HG02885 (cell line): ENCODE measurements at regions not wholly inside any gene's neighbourhood (a gene's known extent, or its start where the extent isn't known, plus 50 kb on each side); places are given as distances from the start of the nearest gene placed in this dataset.

Source experiments
- ATAC-seq: cut with Tn5 transposase; IDR thresholded peaks from one replicate; pipeline ENCODE4 v1.9.1; 2021; ENCODE audit warnings: mild to moderate bottlenecking; ENCODE audit not compliant: unreplicated experiment, poor library complexity

DNA sequence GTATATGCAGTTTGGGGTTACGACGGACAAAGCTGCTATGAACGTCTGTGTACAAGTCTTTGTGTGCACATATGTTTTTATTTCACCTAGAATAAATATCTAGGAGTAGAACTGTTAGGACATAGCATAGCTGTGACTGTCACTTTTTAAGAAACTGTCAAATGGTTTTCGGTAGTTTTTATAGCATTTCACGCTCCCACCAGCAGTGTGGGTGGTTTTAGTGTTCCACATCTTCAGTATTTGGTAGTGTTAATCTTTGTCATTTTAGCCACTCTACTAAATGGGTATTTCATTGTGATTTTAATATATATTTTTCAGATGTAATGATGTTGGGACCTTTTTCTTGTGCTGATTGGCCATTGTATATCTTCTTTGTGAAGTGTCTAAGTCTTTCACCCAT is 109.1 kb upstream of the BCAT1 start:
- ATAC-seq = peak; percentile 18

- no peak for ATAC-seq
Observed at GRCh38 chr12:25056486-25057130, 107.7 kb upstream of the BCAT1 start.

DNA sequence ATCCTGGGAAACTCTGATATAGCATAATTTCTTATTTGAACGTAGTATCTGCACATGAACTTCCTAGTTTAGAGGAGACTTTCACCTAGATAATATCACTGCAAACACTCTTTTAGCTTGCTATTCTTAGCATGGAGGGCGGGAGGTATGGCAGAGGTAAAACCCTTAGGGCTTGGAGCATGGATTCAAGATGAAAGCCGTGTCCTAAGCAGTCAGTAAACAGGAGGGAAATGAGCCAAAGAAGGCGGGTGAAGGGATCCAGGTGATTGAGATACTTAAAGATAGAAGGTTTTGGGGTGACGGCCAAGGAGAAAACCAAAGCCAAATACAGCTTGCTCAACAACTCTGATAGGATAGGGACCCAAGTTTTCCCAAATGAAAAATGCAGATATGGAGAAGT is 107.1 kb upstream of the BCAT1 start:
- no peak for ATAC-seq

DNA sequence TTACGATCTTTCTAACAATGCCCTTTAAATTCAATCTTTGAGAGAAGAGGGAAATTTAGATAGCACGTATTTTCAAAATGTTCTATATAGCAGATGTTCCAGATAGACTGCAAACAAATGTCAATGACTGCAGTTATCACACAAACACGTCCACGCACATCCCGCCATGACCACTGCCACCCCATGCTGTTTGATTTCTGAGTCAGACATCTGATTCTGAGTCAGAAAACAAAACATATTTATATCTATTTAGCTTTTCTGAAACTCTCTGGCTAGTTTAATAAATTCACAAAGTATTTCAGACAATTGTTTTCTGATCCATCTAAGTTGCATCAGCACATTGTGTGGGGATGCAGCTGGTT is 105.9 kb upstream of the BCAT1 start:
- no peak for ATAC-seq

DNA sequence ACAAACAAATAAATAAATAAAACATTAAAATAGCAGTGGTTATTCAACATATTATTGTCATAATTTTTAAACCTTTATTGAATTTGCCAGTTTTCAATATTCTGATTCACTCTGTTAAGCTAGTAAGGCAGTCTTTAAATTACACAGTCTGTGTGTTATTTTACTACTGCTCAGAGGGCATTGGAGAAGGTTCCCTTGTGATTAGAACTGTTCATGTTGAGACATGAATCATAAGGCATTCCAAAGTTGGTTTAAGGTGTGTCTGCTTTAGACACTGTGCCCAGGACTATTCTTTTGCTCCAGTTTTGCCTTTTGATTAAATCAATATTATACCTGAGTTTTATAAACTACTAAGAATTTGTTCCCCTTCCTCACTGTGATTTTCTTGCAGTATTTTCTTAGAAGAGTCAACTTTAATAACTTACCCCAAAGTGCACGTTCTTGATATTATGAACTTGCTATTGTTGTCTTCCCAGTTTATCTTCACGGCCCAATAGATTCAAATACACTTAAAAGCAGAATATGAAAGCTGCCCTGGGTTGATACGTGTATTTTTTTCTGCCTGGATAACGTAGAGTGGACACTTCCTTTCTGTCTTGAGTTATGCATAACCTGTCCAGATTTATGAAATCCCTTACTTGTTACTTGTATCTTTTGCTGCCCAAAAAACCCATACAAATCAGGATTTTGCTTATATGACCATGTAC is 105.3 kb upstream of the BCAT1 start:
- no peak for ATAC-seq

GRCh38 chr12:25052914-25053211 is 104.0 kb upstream of the BCAT1 start:
- no peak for ATAC-seq

- ATAC-seq = peak; percentile 76
Observed at GRCh38 chr12:25052196-25052913, 103.5 kb upstream of the BCAT1 start.

GRCh38 chr12:25051656-25052195 is 102.8 kb upstream of the BCAT1 start:
- ATAC-seq = peak; percentile 52

GRCh38 chr12:25051171-25051570 is 102.3 kb upstream of the BCAT1 start:
- ATAC-seq = no peak

- no peak for ATAC-seq
Observed at GRCh38 chr12:25045869-25046268, 97.0 kb upstream of the BCAT1 start.

DNA sequence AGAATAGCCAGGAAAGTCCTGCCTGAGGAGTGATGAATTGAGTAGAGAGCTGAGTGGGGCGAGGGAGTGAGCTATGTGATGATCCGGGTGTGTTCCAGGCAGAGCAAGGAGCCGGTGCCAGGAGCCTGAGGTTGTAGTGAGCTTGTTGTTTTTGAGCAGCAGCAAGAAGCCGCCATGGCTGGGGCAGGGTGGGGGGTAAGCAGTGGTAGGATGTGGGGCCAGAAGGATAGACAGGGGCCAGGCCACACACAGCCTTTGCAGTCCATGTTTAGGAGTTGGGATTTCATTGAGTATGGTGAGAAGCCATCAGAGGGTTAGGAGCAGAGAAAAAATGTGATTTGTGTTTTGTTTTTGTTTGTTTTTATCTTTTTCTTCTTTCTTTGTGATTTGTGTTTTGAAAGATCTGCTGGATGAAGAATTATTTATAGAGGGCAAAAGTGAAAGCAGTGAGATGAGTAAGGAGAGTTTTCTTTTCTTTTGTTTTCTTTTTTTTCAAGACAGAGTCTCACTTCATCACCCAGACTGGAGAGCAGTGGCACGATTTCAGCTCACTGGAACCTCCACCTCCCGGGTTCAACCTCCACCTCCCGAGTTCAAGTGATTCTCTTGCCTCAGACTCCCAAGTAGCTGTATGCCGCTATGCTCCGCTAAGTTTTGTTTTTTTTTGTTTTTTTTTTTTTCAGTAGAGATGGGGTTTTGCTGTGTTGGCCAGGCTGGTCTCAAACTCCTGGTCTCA is 92.3 kb upstream of the BCAT1 start:
- peak; percentile 93 for ATAC-seq

DNA sequence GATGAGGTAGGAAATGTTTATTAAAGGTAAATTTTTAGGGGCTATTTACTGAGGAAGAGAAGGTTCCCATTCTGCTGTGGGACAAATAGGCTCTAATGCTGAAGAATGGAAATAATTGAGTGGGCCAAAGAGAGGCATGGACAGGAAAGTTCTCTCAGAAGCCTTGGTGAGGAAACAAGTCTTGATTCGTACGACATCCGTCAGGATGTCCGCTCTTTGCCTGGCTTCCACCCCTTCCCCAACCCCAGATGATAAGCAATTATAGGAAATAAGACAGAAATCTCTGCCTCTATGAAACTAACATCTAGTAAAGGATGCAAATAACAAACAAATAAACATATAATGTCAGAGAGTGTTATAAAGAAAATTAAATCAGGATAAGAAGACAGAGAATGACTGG is 91.7 kb upstream of the BCAT1 start:
- no peak for ATAC-seq

GRCh38 chr12:25034676-25035075 is 85.8 kb upstream of the BCAT1 start:
- ATAC-seq = no peak

DNA sequence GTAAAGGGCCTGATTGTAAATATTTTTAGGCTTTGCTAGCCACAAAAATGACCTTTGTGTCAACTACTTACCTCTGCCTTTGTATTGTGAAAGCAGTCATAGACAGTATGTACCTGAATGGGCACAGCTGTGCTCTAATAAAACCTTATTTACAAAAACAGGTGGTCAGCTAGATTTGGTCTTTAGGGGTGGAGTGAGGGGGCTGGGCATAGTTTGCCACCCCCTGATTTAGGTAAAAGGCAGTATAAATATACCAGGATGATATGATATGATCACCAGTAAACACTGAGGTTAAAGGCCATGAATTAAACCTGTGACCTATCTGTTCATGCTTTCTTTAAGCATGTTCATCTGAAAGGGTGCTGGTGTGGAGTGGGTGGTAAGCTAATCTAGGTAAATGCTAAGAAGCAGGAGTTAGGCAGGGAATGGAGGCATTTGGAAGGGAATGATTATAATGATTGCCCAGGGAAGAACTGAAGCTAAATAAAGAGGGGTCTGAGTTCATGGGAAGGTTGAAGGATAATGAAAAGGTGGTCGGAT is 77.1 kb upstream of the BCAT1 start:
- no peak for ATAC-seq

GRCh38 chr12:25025260-25025659 is 76.4 kb upstream of the BCAT1 start:
- ATAC-seq = no peak

DNA sequence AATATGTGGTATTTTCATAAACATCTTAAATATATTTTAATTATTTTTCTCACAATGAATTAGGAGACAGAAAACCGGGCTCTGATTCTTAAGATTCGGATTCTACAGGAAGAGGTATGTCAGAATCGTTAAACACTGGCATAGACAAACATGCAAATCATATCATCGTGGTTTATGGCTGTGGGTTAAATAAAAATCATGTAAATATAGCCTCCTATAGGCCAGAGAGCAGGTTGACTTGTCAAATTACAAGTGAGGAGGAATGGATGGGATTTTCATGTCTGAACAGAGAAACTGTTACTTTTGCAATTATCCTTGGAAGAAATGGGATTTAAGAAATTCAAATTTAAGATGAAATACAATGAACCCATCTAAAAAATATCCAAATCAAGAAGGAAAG is 74.9 kb upstream of the BCAT1 start:
- peak; percentile 28 for ATAC-seq

GRCh38 chr12:25020621-25021243 is 71.8 kb upstream of the BCAT1 start:
- ATAC-seq = peak; percentile 87

DNA sequence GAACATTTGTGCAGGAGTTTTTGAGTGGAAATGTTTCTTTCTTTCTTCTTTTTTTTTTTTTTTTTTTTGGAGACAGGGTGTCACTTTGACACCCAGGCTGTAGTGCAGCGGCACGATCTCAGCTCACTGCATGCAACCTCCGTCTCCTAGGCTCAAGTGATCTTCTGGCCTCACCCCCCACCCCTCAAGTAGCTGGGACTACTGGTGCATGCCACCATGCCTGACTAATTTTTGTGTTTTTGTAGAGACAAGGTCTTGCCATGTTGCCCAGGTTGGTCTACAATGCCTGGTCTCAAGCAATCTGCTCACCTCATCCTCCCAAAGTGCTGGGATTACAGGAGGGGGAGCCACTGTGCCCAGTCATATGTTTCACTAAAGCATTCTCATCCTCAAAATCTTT is 69.2 kb upstream of the BCAT1 start:
- no peak for ATAC-seq

DNA sequence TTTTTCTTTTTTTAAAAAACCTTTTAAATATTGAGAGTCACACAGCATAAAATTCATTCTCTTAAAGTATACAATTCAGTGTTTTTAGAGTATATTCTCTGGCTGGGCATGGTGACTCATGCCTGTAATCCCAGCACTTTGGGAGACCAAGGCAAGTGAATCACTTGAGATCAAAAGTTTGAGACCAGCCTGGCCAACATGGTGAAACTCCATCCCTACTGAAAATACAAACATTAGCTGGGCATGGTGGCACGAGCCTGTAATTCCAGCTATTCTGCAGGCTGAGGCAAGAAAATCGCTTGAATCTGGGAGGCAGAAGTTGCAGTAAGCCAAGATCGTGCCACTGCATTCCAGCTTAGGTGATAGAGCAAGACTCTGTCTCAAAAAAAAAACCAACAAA is 68.4 kb upstream of the BCAT1 start:
- no peak for ATAC-seq

GRCh38 chr12:25014961-25015360 is 66.1 kb upstream of the BCAT1 start:
- no peak for ATAC-seq
